Testis (tissue), 2 donors: ENCODE measurements at regions not wholly inside any gene's neighbourhood (a gene's known extent, or its start where the extent isn't known, plus 50 kb on each side); places are given as distances from the start of the nearest gene placed in this dataset.

ENCODE experiments used
- CTCF ChIP-seq, 3 experiments: fragments of 450-650 bp in 2 of 3; fragments of 200-600 bp in 1 of 3; sonication (generic) in 1 of 3; IDR thresholded peaks; one replicate each; pipeline ENCODE4 v1.5.1; 2016 to 2019; ENCODE audit warnings: antibody characterized with exemption in 3 of 3, mild to moderate bottlenecking in 2 of 3, moderate library complexity in 1 of 3
- POLR2A ChIP-seq: fragments of 450-650 bp; IDR thresholded peaks from one replicate; pipeline ENCODE4 v1.6.1; 2017; ENCODE audit warnings: antibody characterized with exemption, mild to moderate bottlenecking, moderate library complexity

- no peak for TF ChIP-seq CTCF (IDR thresholded peaks at IDR 0.05)
- no peak for TF ChIP-seq POLR2A
Observed at GRCh38 chr4:14926368-14926767, 75.9 kb upstream of the CPEB2 start.
